ENCODE measurements at regions not wholly inside any gene's neighbourhood (a gene's known extent, or its start where the extent isn't known, plus 50 kb on each side); places are given as distances from the start of the nearest gene placed in this dataset.

- H3K9ac ChIP-seq (ENCODE audit: low read depth, low read length, poor library complexity), result no peak overlapping the region
- H2BK120ac ChIP-seq (ENCODE audit: low read depth, low read length), result no peak overlapping the region
- no peak overlapping the region for H2AK5ac ChIP-seq (ENCODE audit: low read depth, low read length)
- H2BK5ac ChIP-seq (ENCODE audit: low read length), result no peak overlapping the region
- H3K27me3 ChIP-seq (ENCODE audit: control insufficient read depth in 3 of 3, insufficient read depth in 3 of 3, low read depth in 1 of 3, low read length in 3 of 3), result no peaks in the 10 kb centered on the region
- no peaks in the 10 kb centered on the region for H3K4me1 ChIP-seq (ENCODE audit: control insufficient read depth in 2 of 2, insufficient read depth in 1 of 2, low read depth in 1 of 2, low read length in 2 of 2)
- H3K4me3 ChIP-seq (ENCODE audit: low read length in 2 of 2), result no peak overlapping the region
- H3K4ac ChIP-seq (ENCODE audit: low read length), result no peak overlapping the region
- no peak overlapping the region for H4K8ac ChIP-seq (ENCODE audit: low read depth, low read length)
- no peak overlapping the region for H3K23ac ChIP-seq (ENCODE audit: low read depth, low read length, poor library complexity)
- no peaks in the 10 kb centered on the region for H3K79me1 ChIP-seq (ENCODE audit: low read depth, low read length)
- no peak overlapping the region for H3K18ac ChIP-seq (ENCODE audit: low read length)
- no peak overlapping the region for H2BK15ac ChIP-seq (ENCODE audit: low read length)
- H4K91ac ChIP-seq (ENCODE audit: low read depth, low read length, poor library complexity), result no peak overlapping the region
- H3K14ac ChIP-seq (ENCODE audit: low read length), result no peak overlapping the region
- H3K27ac ChIP-seq (replicated peaks; ENCODE audit: low read length), result no peak overlapping the region
- no peak overlapping the region for H2BK12ac ChIP-seq (ENCODE audit: low read length)
- H3K4me2 ChIP-seq (ENCODE audit: insufficient read depth, low read length, poor library complexity, severe bottlenecking), result no peak overlapping the region
- no peak overlapping the region for H2AFZ ChIP-seq (ENCODE audit: low read length)
- no peak for DNase-seq (ENCODE audit: low spot score)
- no peaks in the 10 kb centered on the region for H3K36me3 ChIP-seq (replicated peaks in 1 of 2; ENCODE audit: control insufficient read depth in 2 of 2, insufficient read depth in 2 of 2, low read length in 2 of 2)
- H3K9me3 ChIP-seq (replicated peaks in 1 of 2; ENCODE audit: control insufficient read depth in 2 of 2, insufficient read depth in 1 of 2, low read depth in 1 of 2, low read length in 2 of 2), result peaks cover 0 to 4% of the 10 kb centered on the region in 2 donors
These were observed 1365.0 kb downstream of the EFNB2 start for GRCh38 chr13:105170438-105170837.

GRCh38 chr13:105168295-105168694 is 1367.2 kb downstream of the EFNB2 start:
- H3K27ac ChIP-seq (replicated peaks; ENCODE audit: low read length), result no peak overlapping the region
- H3K18ac ChIP-seq (ENCODE audit: low read length), result no peak overlapping the region
- no peak overlapping the region for H2BK5ac ChIP-seq (ENCODE audit: low read length)

GRCh38 chr13:105167385-105167784 is 1368.1 kb downstream of the EFNB2 start:
- no CpG with 5 or more reads among the region's 1 CpG for WGBS, 2 donors (ENCODE audit: extremely low coverage in 2 of 2, insufficient read length in 2 of 2, insufficient replicate concordance in 1 of 2)
- Histone ChIP-seq H3K36me3 (replicated peaks in 1 of 2; ENCODE audit: control insufficient read depth in 2 of 2, insufficient read depth in 2 of 2, low read length in 2 of 2) (no peaks in the 10 kb centered on the region), H3K27me3 (ENCODE audit: control insufficient read depth in 3 of 3, insufficient read depth in 3 of 3, low read depth in 1 of 3, low read length in 3 of 3) (no peaks in the 10 kb centered on the region), H2BK15ac (ENCODE audit: low read length) (no peak overlapping the region), H3K9ac (ENCODE audit: low read depth, low read length, poor library complexity) (no peak overlapping the region), H3K18ac (ENCODE audit: low read length) (no peak overlapping the region), H4K8ac (ENCODE audit: low read depth, low read length) (no peak overlapping the region), H3K23ac (ENCODE audit: low read depth, low read length, poor library complexity) (no peak overlapping the region), H4K91ac (ENCODE audit: low read depth, low read length, poor library complexity) (no peak overlapping the region), H3K4me2 (ENCODE audit: insufficient read depth, low read length, poor library complexity, severe bottlenecking) (no peak overlapping the region), H3K4me1 (ENCODE audit: control insufficient read depth in 2 of 2, insufficient read depth in 1 of 2, low read depth in 1 of 2, low read length in 2 of 2) (no peaks in the 10 kb centered on the region), H2BK5ac (ENCODE audit: low read length) (no peak overlapping the region), H2AFZ (ENCODE audit: low read length) (no peak overlapping the region), H3K79me1 (ENCODE audit: low read depth, low read length) (no peaks in the 10 kb centered on the region), H3K4ac (ENCODE audit: low read length) (no peak overlapping the region), H2AK5ac (ENCODE audit: low read depth, low read length) (no peak overlapping the region), H3K4me3 (ENCODE audit: low read length in 2 of 2) (no peak overlapping the region), H2BK120ac (ENCODE audit: low read depth, low read length) (no peak overlapping the region), H3K14ac (ENCODE audit: low read length) (no peak overlapping the region), H3K9me3 (replicated peaks in 1 of 2; ENCODE audit: control insufficient read depth in 2 of 2, insufficient read depth in 1 of 2, low read depth in 1 of 2, low read length in 2 of 2) (peaks cover 0 to 4% of the 10 kb centered on the region in 2 donors), H2BK12ac (ENCODE audit: low read length) (no peak overlapping the region), H3K27ac (replicated peaks; ENCODE audit: low read length) (no peak overlapping the region)
- no peak for DNase-seq (ENCODE audit: low spot score)

More at GRCh38 chr13:105168295-105168694, 1367.2 kb downstream of the EFNB2 start:
- DNase-seq (ENCODE audit: low spot score), result no peak
- WGBS, 2 donors (ENCODE audit: extremely low coverage in 2 of 2, insufficient read length in 2 of 2, insufficient replicate concordance in 1 of 2), result no CpG with 5 or more reads among the region's 1 CpG
- H3K23ac ChIP-seq (ENCODE audit: low read depth, low read length, poor library complexity), result no peak overlapping the region
- no peak overlapping the region for H3K4ac ChIP-seq (ENCODE audit: low read length)
- no peak overlapping the region for H4K91ac ChIP-seq (ENCODE audit: low read depth, low read length, poor library complexity)
- H3K4me1 ChIP-seq (ENCODE audit: control insufficient read depth in 2 of 2, insufficient read depth in 1 of 2, low read depth in 1 of 2, low read length in 2 of 2), result no peaks in the 10 kb centered on the region
- H3K36me3 ChIP-seq (replicated peaks in 1 of 2; ENCODE audit: control insufficient read depth in 2 of 2, insufficient read depth in 2 of 2, low read length in 2 of 2), result no peaks in the 10 kb centered on the region
- H2AK5ac ChIP-seq (ENCODE audit: low read depth, low read length), result no peak overlapping the region
- no peak overlapping the region for H3K4me3 ChIP-seq (ENCODE audit: low read length in 2 of 2)
- no peaks in the 10 kb centered on the region for H3K79me1 ChIP-seq (ENCODE audit: low read depth, low read length)
- H3K27me3 ChIP-seq (ENCODE audit: control insufficient read depth in 3 of 3, insufficient read depth in 3 of 3, low read depth in 1 of 3, low read length in 3 of 3), result no peaks in the 10 kb centered on the region
- no peak overlapping the region for H2BK15ac ChIP-seq (ENCODE audit: low read length)
- H3K14ac ChIP-seq (ENCODE audit: low read length), result no peak overlapping the region
- H2BK12ac ChIP-seq (ENCODE audit: low read length), result no peak overlapping the region
- H2BK120ac ChIP-seq (ENCODE audit: low read depth, low read length), result no peak overlapping the region
- no peak overlapping the region for H2AFZ ChIP-seq (ENCODE audit: low read length)
- peaks cover 0 to 4% of the 10 kb centered on the region in 2 donors for H3K9me3 ChIP-seq (replicated peaks in 1 of 2; ENCODE audit: control insufficient read depth in 2 of 2, insufficient read depth in 1 of 2, low read depth in 1 of 2, low read length in 2 of 2)
- no peak overlapping the region for H3K4me2 ChIP-seq (ENCODE audit: insufficient read depth, low read length, poor library complexity, severe bottlenecking)
- no peak overlapping the region for H3K9ac ChIP-seq (ENCODE audit: low read depth, low read length, poor library complexity)
- H4K8ac ChIP-seq (ENCODE audit: low read depth, low read length), result no peak overlapping the region

GRCh38 chr13:105165449-105166125 is 1369.9 kb downstream of the EFNB2 start:
- Histone ChIP-seq H2BK5ac (ENCODE audit: low read length) (no peak overlapping the region), H3K4ac (ENCODE audit: low read length) (no peak overlapping the region), H3K4me2 (ENCODE audit: insufficient read depth, low read length, poor library complexity, severe bottlenecking) (no peak overlapping the region), H3K14ac (ENCODE audit: low read length) (no peak overlapping the region), H2BK120ac (ENCODE audit: low read depth, low read length) (no peak overlapping the region), H2AK5ac (ENCODE audit: low read depth, low read length) (no peak overlapping the region), H3K79me1 (ENCODE audit: low read depth, low read length) (no peaks in the 10 kb centered on the region), H3K36me3 (replicated peaks in 1 of 2; ENCODE audit: control insufficient read depth in 2 of 2, insufficient read depth in 2 of 2, low read length in 2 of 2) (no peaks in the 10 kb centered on the region), H3K18ac (ENCODE audit: low read length) (no peak overlapping the region), H3K9me3 (replicated peaks in 1 of 2; ENCODE audit: control insufficient read depth in 2 of 2, insufficient read depth in 1 of 2, low read depth in 1 of 2, low read length in 2 of 2) (no peaks in the 10 kb centered on the region), H3K4me1 (ENCODE audit: control insufficient read depth in 2 of 2, insufficient read depth in 1 of 2, low read depth in 1 of 2, low read length in 2 of 2) (no peaks in the 10 kb centered on the region), H3K23ac (ENCODE audit: low read depth, low read length, poor library complexity) (no peak overlapping the region), H4K91ac (ENCODE audit: low read depth, low read length, poor library complexity) (no peak overlapping the region), H2AFZ (ENCODE audit: low read length) (no peak overlapping the region), H3K9ac (ENCODE audit: low read depth, low read length, poor library complexity) (no peak overlapping the region), H3K27me3 (ENCODE audit: control insufficient read depth in 3 of 3, insufficient read depth in 3 of 3, low read depth in 1 of 3, low read length in 3 of 3) (no peaks in the 10 kb centered on the region), H2BK12ac (ENCODE audit: low read length) (no peak overlapping the region), H2BK15ac (ENCODE audit: low read length) (no peak overlapping the region), H3K4me3 (ENCODE audit: low read length in 2 of 2) (no peak overlapping the region), H3K27ac (replicated peaks; ENCODE audit: low read length) (no peak overlapping the region), H4K8ac (ENCODE audit: low read depth, low read length) (no peak overlapping the region)
- WGBS, 2 donors (ENCODE audit: extremely low coverage in 2 of 2, insufficient read length in 2 of 2, insufficient replicate concordance in 1 of 2), result no CpG with 5 or more reads among the region's 2 CpGs
- no peak for DNase-seq (ENCODE audit: low spot score)

Data from neuronal stem cell (in vitro differentiated cells).